ENCODE measurements at regions not wholly inside any gene's neighbourhood (a gene's known extent, or its start where the extent isn't known, plus 50 kb on each side); places are given as distances from the start of the nearest gene placed in this dataset.

- DNase-seq = no peak
These were observed 143.6 kb upstream of the EOMES start for GRCh38 chr3:27865731-27866130.

- no peak for DNase-seq
These were observed 147.0 kb upstream of the EOMES start for GRCh38 chr3:27869152-27869551.

GRCh38 chr3:27877061-27878013, 155.2 kb upstream of the EOMES start:
- no peak for DNase-seq

GRCh38 chr3:27878014-27878383, 155.9 kb upstream of the EOMES start:
- no peak for DNase-seq

- DNase-seq = no peak
These were observed 159.1 kb upstream of the EOMES start for GRCh38 chr3:27880969-27881892.

GRCh38 chr3:27883266-27883665, 161.1 kb upstream of the EOMES start:
- no peak for DNase-seq

GRCh38 chr3:27885641-27886040, 163.5 kb upstream of the EOMES start:
- no peak for DNase-seq

GRCh38 chr3:27888562-27888961, 166.4 kb upstream of the EOMES start:
- DNase-seq = no peak

- no peak for DNase-seq
These were observed 167.6 kb upstream of the EOMES start for GRCh38 chr3:27889745-27890144.

- DNase-seq = no peak
These were observed 178.2 kb upstream of the EOMES start for GRCh38 chr3:27900316-27900715.

- DNase-seq = no peak
These were observed 181.3 kb upstream of the EOMES start for GRCh38 chr3:27903446-27903845.

GRCh38 chr3:27905625-27906024, 183.5 kb upstream of the EOMES start:
- DNase-seq = no peak

GRCh38 chr3:27907148-27907547, 185.0 kb upstream of the EOMES start:
- DNase-seq = no peak

GRCh38 chr3:27907929-27908328, 185.8 kb upstream of the EOMES start:
- no peak for DNase-seq

- DNase-seq = no peak
These were observed 188.3 kb upstream of the EOMES start for GRCh38 chr3:27910456-27910855.

GRCh38 chr3:27914199-27914598, 192.1 kb upstream of the EOMES start:
- no peak for DNase-seq

GRCh38 chr3:27923349-27924068, 201.4 kb upstream of the EOMES start:
- no peak for DNase-seq

GRCh38 chr3:27927882-27928281, 205.8 kb upstream of the EOMES start:
- DNase-seq = no peak

GRCh38 chr3:27930052-27930602, 208.0 kb upstream of the EOMES start:
- DNase-seq = no peak

GRCh38 chr3:27935492-27935891, 213.4 kb upstream of the EOMES start:
- no peak for DNase-seq

- DNase-seq = no peak
These were observed 217.4 kb upstream of the EOMES start for GRCh38 chr3:27939521-27939920.

- no peak for DNase-seq
These were observed 217.8 kb upstream of the EOMES start for GRCh38 chr3:27939940-27940339.

- no peak for DNase-seq
These were observed 221.0 kb upstream of the EOMES start for GRCh38 chr3:27943106-27943505.

Data from NCI-H774 (cell line).